H1 (cell line): ENCODE measurements at regions not wholly inside any gene's neighbourhood (a gene's known extent, or its start where the extent isn't known, plus 50 kb on each side); places are given as distances from the start of the nearest gene placed in this dataset.

ENCODE experiments used
- CTCF ChIA-PET: fragments of 300-600 bp; sonication (Branson Sonifier 250); formaldehyde crosslinking; loops from one replicate; lab custom pipeline; 2021; ENCODE audit not compliant: partially characterized antibody; lab: Charles Lee
- POLR2A ChIA-PET: fragments of 300-600 bp; sonication (Branson Sonifier 250); formaldehyde crosslinking; loops from one replicate; lab custom pipeline; 2021; ENCODE audit warnings: inconsistent platforms; ENCODE audit not compliant: partially characterized antibody; lab: Charles Lee
- DNase-seq, 2 experiments: peaks; one replicate each; pipeline versions ENCODE4 v3.0.0 to v3.0.0-alpha.2; 2010 to 2022; ENCODE audit warnings: low spot score in 2 of 2, low read depth in 1 of 2, mixed read lengths in 1 of 2
- FAIRE-seq: peaks from 2 replicates; lab custom pipeline; 2011; peaks lifted over from hg19 to GRCh38; lab: Jason Lieb, UNC
- H2AFZ ChIP-seq: 2 replicates; pipeline ENCODE4 v1.8.1; 2012; ENCODE audit warnings: low read length, inconsistent platforms
- H2AK5ac ChIP-seq: 2 replicates; pipeline ENCODE4 v1.6.1; 2013; ENCODE audit warnings: low read depth, low read length
- H2BK120ac ChIP-seq: replicated peaks from 2 replicates; pipeline ENCODE3; 2013; ENCODE audit warnings: low read depth, low read length, inconsistent platforms
- H2BK12ac ChIP-seq: 2 replicates; pipeline ENCODE4 v1.6.1; 2013; ENCODE audit warnings: low read depth, low read length
- H2BK15ac ChIP-seq: 2 replicates; pipeline ENCODE4 v1.6.1; 2013; ENCODE audit warnings: low read length
- H2BK20ac ChIP-seq: 2 replicates; pipeline ENCODE4 v1.6.1; 2013; ENCODE audit warnings: low read length
- H2BK5ac ChIP-seq: 2 replicates; pipeline ENCODE4 v1.6.1; 2013; ENCODE audit warnings: low read depth, low read length
- H3K14ac ChIP-seq: 2 replicates; pipeline ENCODE4 v1.6.1; 2013; ENCODE audit warnings: inconsistent platforms; ENCODE audit not compliant: insufficient read length
- H3K18ac ChIP-seq: 2 replicates; pipeline ENCODE4 v1.6.1; 2013; ENCODE audit warnings: low read length; ENCODE audit errors: extremely low read depth
- H3K23ac ChIP-seq: 2 replicates; pipeline ENCODE4 v1.6.1; 2013; ENCODE audit warnings: inconsistent platforms; ENCODE audit not compliant: insufficient read length
- H3K23me2 ChIP-seq: 2 replicates; pipeline ENCODE4 v1.6.1; 2013; ENCODE audit warnings: low read depth, low read length
- H3K27ac ChIP-seq: 2 replicates; pipeline ENCODE4 v1.6.1; 2011; ENCODE audit warnings: low read depth, low read length, inconsistent platforms
- H3K27me3 ChIP-seq, 4 experiments: replicated peaks in 1 of 4; 1 replicate in 1 of 4; 2 replicates in 3 of 4; pipeline versions ENCODE4 v1.6.1 to v1.8.1; 2011 to 2013; ENCODE audit warnings: low read length in 3 of 4, mild to moderate bottlenecking in 3 of 4, inconsistent platforms in 2 of 4, mixed read lengths in 2 of 4, moderate library complexity in 1 of 4; ENCODE audit not compliant: control insufficient read depth in 3 of 4, insufficient read depth in 3 of 4; ENCODE audit errors: extremely low read depth in 1 of 4
- H3K36me3 ChIP-seq, 4 experiments: 2 replicates each; pipeline versions ENCODE4 v1.6.1 to v1.8.1; 2011 to 2013; ENCODE audit warnings: mild to moderate bottlenecking in 4 of 4, low read length in 3 of 4, moderate library complexity in 2 of 4, control low read depth in 1 of 4, inconsistent platforms in 1 of 4; ENCODE audit not compliant: insufficient read depth in 4 of 4, control insufficient read depth in 2 of 4
- H3K4ac ChIP-seq: replicated peaks from 2 replicates; pipeline ENCODE3; 2013; ENCODE audit warnings: low read length, low read depth, mixed read lengths, inconsistent platforms; ENCODE audit not compliant: insufficient read length
- H3K4me1 ChIP-seq, 4 experiments: replicated peaks in 1 of 4; 1 replicate in 1 of 4; 2 replicates in 3 of 4; pipeline versions ENCODE4 v1.6.1 to v1.8.1; 2011 to 2013; ENCODE audit warnings: low read length in 3 of 4, inconsistent platforms in 2 of 4, mixed read lengths in 1 of 4; ENCODE audit not compliant: insufficient read depth in 4 of 4, control insufficient read depth in 3 of 4
- H3K4me2 ChIP-seq, 2 experiments: 2 replicates each; pipeline versions ENCODE4 v1.6.1 to v1.8.1; 2011 to 2013; ENCODE audit warnings: low read depth in 2 of 2, low read length in 2 of 2, control low read depth in 1 of 2, inconsistent platforms in 1 of 2, mild to moderate bottlenecking in 1 of 2; ENCODE audit not compliant: insufficient read depth in 1 of 2
- H3K4me3 ChIP-seq, 4 experiments: fragments of 200-600, 300-600 bp in 1 of 4; sonication (generic), shearing (Covaris generic), sonication (Bioruptor Twin) in 1 of 4; 2 replicates each; pipeline versions ENCODE4 v1.5.1 to v1.8.1; 2011 to 2016; ENCODE audit warnings: low read length in 4 of 4, low read depth in 3 of 4, control low read depth in 2 of 4, inconsistent platforms in 2 of 4, mild to moderate bottlenecking in 2 of 4, mixed read lengths in 1 of 4, moderate library complexity in 1 of 4; ENCODE audit not compliant: insufficient read depth in 2 of 4; ENCODE audit errors: extremely low read depth in 1 of 4
- H3K56ac ChIP-seq: replicated peaks from 2 replicates; pipeline ENCODE3; 2013; ENCODE audit warnings: low read depth, mild to moderate bottlenecking, mixed read lengths, low read length, inconsistent platforms; ENCODE audit not compliant: insufficient read length
- H3K79me1 ChIP-seq: 2 replicates; pipeline ENCODE4 v1.6.1; 2013; ENCODE audit warnings: low read depth, low read length, control low read depth
- H3K79me2 ChIP-seq, 2 experiments: 2 replicates each; pipeline versions ENCODE4 v1.6.1 to v1.8.1; 2012 to 2013; ENCODE audit warnings: low read length in 2 of 2, mild to moderate bottlenecking in 2 of 2, inconsistent platforms in 1 of 2; ENCODE audit not compliant: insufficient read depth in 2 of 2, control insufficient read depth in 1 of 2
- H3K9ac ChIP-seq, 4 experiments: replicated peaks in 1 of 4; 1 replicate in 1 of 4; 2 replicates in 3 of 4; pipeline versions ENCODE4 v1.6.1 to v1.8.1; 2011 to 2013; ENCODE audit warnings: low read depth in 3 of 4, low read length in 3 of 4, control low read depth in 2 of 4, mild to moderate bottlenecking in 2 of 4, moderate library complexity in 2 of 4, inconsistent platforms in 1 of 4; ENCODE audit errors: extremely low read depth in 1 of 4
- H3K9me3 ChIP-seq, 2 experiments: 2 replicates each; pipeline versions ENCODE4 v1.6.1 to v1.8.1; 2012 to 2013; ENCODE audit warnings: mild to moderate bottlenecking in 2 of 2, moderate library complexity in 2 of 2, control low read depth in 1 of 2, inconsistent platforms in 1 of 2, low read depth in 1 of 2, low read length in 1 of 2, mixed read lengths in 1 of 2; ENCODE audit not compliant: insufficient read depth in 2 of 2
- H4K20me1 ChIP-seq, 2 experiments: replicated peaks in 1 of 2; 2 replicates each; pipeline versions ENCODE3 to v1.8.1; 2011 to 2013; ENCODE audit warnings: inconsistent platforms in 2 of 2, low read length in 2 of 2, mild to moderate bottlenecking in 1 of 2; ENCODE audit not compliant: insufficient read depth in 2 of 2, control insufficient read depth in 1 of 2
- H4K5ac ChIP-seq: 2 replicates; pipeline ENCODE4 v1.6.1; 2013; ENCODE audit warnings: low read length, low read depth, mixed read lengths, inconsistent platforms; ENCODE audit not compliant: insufficient read length
- H4K8ac ChIP-seq: 2 replicates; pipeline ENCODE4 v1.8.0; 2013; ENCODE audit warnings: mild to moderate bottlenecking, moderate library complexity, low read length, inconsistent platforms; ENCODE audit not compliant: insufficient read depth; ENCODE audit errors: extremely low read depth
- H4K91ac ChIP-seq: replicated peaks from 2 replicates; pipeline ENCODE3; 2013; ENCODE audit warnings: low read length, mixed read lengths, inconsistent platforms; ENCODE audit not compliant: insufficient read length
- BCL11A ChIP-seq, 2 experiments: IDR thresholded peaks; one replicate each; pipeline ENCODE4 v1.6.1; 2011; ENCODE audit warnings: low read depth in 2 of 2, low read length in 2 of 2, mild to moderate bottlenecking in 2 of 2
- CBX8 ChIP-seq: fragments of 300-800, 300-1000 bp; sonication (generic); IDR thresholded peaks from 2 replicates; pipeline ENCODE4 v1.7.1; 2016; ENCODE audit warnings: low read depth, low read length, borderline replicate concordance
- E2F6 ChIP-seq: IDR thresholded peaks from 2 replicates; pipeline ENCODE4 v1.6.1; 2012; ENCODE audit warnings: inconsistent platforms
- KDM5A ChIP-seq: fragments of 200-600 bp; IDR thresholded peaks from 2 replicates; pipeline ENCODE4 v1.7.1; 2012; ENCODE audit warnings: mild to moderate bottlenecking, low read length, inconsistent platforms, mixed read lengths
- POU5F1 ChIP-seq: IDR thresholded peaks from 2 replicates; pipeline ENCODE4 v1.6.1; 2011; ENCODE audit warnings: low read depth, mild to moderate bottlenecking, low read length, moderate library complexity
- RNF2 ChIP-seq: fragments of 200-900, 300-1000 bp; sonication (generic); IDR thresholded peaks from 2 replicates; pipeline ENCODE4 v1.7.1; 2016; ENCODE audit warnings: borderline replicate concordance, low read depth, mild to moderate bottlenecking, antibody characterized with exemption, low read length; ENCODE audit not compliant: poor library complexity, severe bottlenecking; ENCODE audit errors: missing control alignments
- RXRA ChIP-seq: IDR thresholded peaks from 2 replicates; pipeline ENCODE4 v1.6.1; 2011; ENCODE audit warnings: low read depth, mild to moderate bottlenecking, low read length, moderate library complexity; ENCODE audit not compliant: insufficient read depth
- SIN3A ChIP-seq, 2 experiments: IDR thresholded peaks in 1 of 2; conservative IDR thresholded peaks in 1 of 2; 2 replicates each; pipeline ENCODE4 v1.6.1; 2011 to 2012; ENCODE audit warnings: low read length in 2 of 2, improper control_type of control experiment in 1 of 2, low read depth in 1 of 2, mild to moderate bottlenecking in 1 of 2
- SP1 ChIP-seq: IDR thresholded peaks from 2 replicates; pipeline ENCODE4 v1.6.1; 2011; ENCODE audit warnings: low read depth, low read length
- SP4 ChIP-seq: IDR thresholded peaks from 2 replicates; pipeline ENCODE4 v1.6.1; 2012; ENCODE audit warnings: low read length, inconsistent platforms
- TAF1 ChIP-seq: IDR thresholded peaks from 2 replicates; pipeline ENCODE4 v1.6.1; 2011; ENCODE audit warnings: mild to moderate bottlenecking, low read depth, low read length
- USF2 ChIP-seq: IDR thresholded peaks from 2 replicates; pipeline ENCODE4 v1.6.1; 2011; ENCODE audit warnings: low read length, improper control_type of control experiment
- ZNF274 ChIP-seq: IDR thresholded peaks from 2 replicates; pipeline ENCODE4 v1.7.0; 2012; ENCODE audit warnings: low read length, borderline replicate concordance; ENCODE audit errors: extremely low read depth
- WGBS, 2 experiments: shearing (Covaris generic) in 1 of 2; methylation state at CpG; one replicate each; pipeline versions ENCODE4 v1.1.6 to v1.1.7; 2013 to 2015; ENCODE audit warnings: low lambda C conversion rate in 2 of 2, mixed read lengths in 2 of 2, inconsistent platforms in 1 of 2, low coverage in 1 of 2, missing lambda C conversion rate in 1 of 2; ENCODE audit not compliant: insufficient replicate concordance in 2 of 2, insufficient coverage in 1 of 2, insufficient read length in 1 of 2; ENCODE audit errors: extremely low coverage in 1 of 2, missing lambda C conversion rate in 1 of 2; 5-methylcytosine and 5-hydroxymethylcytosine counted together

GRCh38 chr13:73957889-73958288, 176.3 kb downstream of the KLF12 start:
- H2BK12ac ChIP-seq = no peak overlapping the region
- H2AFZ ChIP-seq = no peak overlapping the region
- no peaks in the 10 kb centered on the region for H3K9me3 ChIP-seq
- 91% methylated on average over 5 of the region's 5 CpGs; no CpG with 5 or more reads in 1 of the 2 experiments for WGBS, 2 experiments
- no peak overlapping the region for H2BK5ac ChIP-seq
- H3K4ac ChIP-seq = no peak overlapping the region
- H4K20me1 ChIP-seq = no peaks in the 10 kb centered on the region
- no peak overlapping the region for H4K91ac ChIP-seq
- no peaks in the 10 kb centered on the region for H3K79me1 ChIP-seq
- H2BK120ac ChIP-seq = no peak overlapping the region
- no peak overlapping the region for H4K8ac ChIP-seq
- FAIRE-seq = no peak
- DNase-seq = no peak
- no peak overlapping the region for H4K5ac ChIP-seq
- no peak overlapping the region for H3K9ac ChIP-seq
- H3K4me1 ChIP-seq = no peaks in the 10 kb centered on the region; a peak in 1 of 7 replicates
- H2BK15ac ChIP-seq = no peak overlapping the region
- H3K4me2 ChIP-seq = no peak overlapping the region
- no peak overlapping the region for H3K23ac ChIP-seq
- ChIA-PET POLR2A (no interaction called here), CTCF (no interaction called here)
- no peak overlapping the region for H3K27ac ChIP-seq
- H3K56ac ChIP-seq = no peak overlapping the region
- no peak overlapping the region for H3K18ac ChIP-seq
- H3K27me3 ChIP-seq = no peaks in the 10 kb centered on the region
- H2BK20ac ChIP-seq = no peak overlapping the region
- no peaks in the 10 kb centered on the region for H3K79me2 ChIP-seq
- H3K36me3 ChIP-seq = no peaks in the 10 kb centered on the region; a peak in 1 of 8 replicates
- no peaks in the 10 kb centered on the region for H3K23me2 ChIP-seq
- no peak overlapping the region for H3K4me3 ChIP-seq
- no peak overlapping the region for H2AK5ac ChIP-seq
- no peak overlapping the region for H3K14ac ChIP-seq
- TF ChIP-seq RXRA (no peak), ZNF274 (no peak), SP1 (no peak), KDM5A (no peak), CBX8 (no peak), POU5F1 (no peak), BCL11A (IDR thresholded peaks at IDR 0.05; ENCODE audit: low read depth in 2 of 2, low read length in 2 of 2) (no peak), TAF1 (no peak), E2F6 (no peak), USF2 (no peak), RNF2 (no peak), SP4 (no peak), SIN3A (conservative IDR thresholded peaks at IDR 0.05 in 1 of 2, IDR thresholded peaks at IDR 0.05 in 1 of 2; ENCODE audit: low read depth in 1 of 2, low read length in 2 of 2) (no peak)
